ENCODE measurements at regions not wholly inside any gene's neighbourhood (a gene's known extent, or its start where the extent isn't known, plus 50 kb on each side); places are given as distances from the start of the nearest gene placed in this dataset.

- H3K9me3 Mint-ChIP-seq, result no peaks in the 10 kb centered on the region
These were observed 376.3 kb upstream of the ARHGEF26 start for GRCh38 chr3:153744889-153745288.

GRCh38 chr3:153746211-153746610 is 375.0 kb upstream of the ARHGEF26 start:
- Mint-ChIP-seq H3K9me3 (no peaks in the 10 kb centered on the region), H3K4me3 (no peak overlapping the region), H3K4me1 (ENCODE audit: low read depth in 2 of 2) (no peaks in the 10 kb centered on the region), H3K27me3 (peaks cover 0 to 9% of the 10 kb centered on the region in 2 donors), H3K27ac (no peak overlapping the region), H3K36me3 (ENCODE audit: insufficient read depth) (no peaks in the 10 kb centered on the region)
- ATAC-seq (replicated peaks) (no peak), DNase-seq (no peak)

More at GRCh38 chr3:153744889-153745288, 376.3 kb upstream of the ARHGEF26 start:
- Mint-ChIP-seq H3K27ac (no peak overlapping the region), H3K27me3 (peaks cover 3 to 14% of the 10 kb centered on the region in 2 donors), H3K36me3 (ENCODE audit: insufficient read depth) (no peaks in the 10 kb centered on the region), H3K4me3 (no peak overlapping the region), H3K4me1 (ENCODE audit: low read depth in 2 of 2) (no peaks in the 10 kb centered on the region)
- ATAC-seq (replicated peaks) (no peak), DNase-seq (no peak)

DNA sequence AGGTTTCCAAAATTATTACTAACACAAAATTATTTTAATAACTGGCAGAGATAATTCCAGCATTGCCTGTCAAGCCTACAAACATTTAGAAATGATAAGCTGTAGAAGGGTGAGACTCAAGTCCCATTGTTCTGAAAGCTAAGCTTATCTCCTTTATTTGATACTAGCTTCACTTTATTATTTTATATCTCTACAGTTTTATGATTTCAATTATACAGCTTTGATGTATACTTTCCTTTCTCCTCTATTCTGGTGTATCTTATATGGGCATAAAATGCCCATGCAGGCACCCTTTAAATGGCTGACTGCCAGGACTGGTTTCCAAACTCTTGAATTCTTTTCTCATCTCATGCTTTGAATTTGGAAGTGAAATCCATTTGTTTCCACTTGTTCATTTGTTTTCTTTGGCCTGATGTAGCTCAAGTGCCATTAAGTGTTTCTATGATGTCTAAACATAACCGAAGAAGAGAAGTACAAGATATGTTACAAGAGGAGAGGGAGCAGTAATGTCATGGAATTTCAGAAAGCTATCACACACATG is 372.1 kb upstream of the ARHGEF26 start:
- Mint-ChIP-seq H3K4me1 (ENCODE audit: low read depth in 2 of 2) (no peaks in the 10 kb centered on the region), H3K27me3 (no peaks in the 10 kb centered on the region), H3K9me3 (no peaks in the 10 kb centered on the region), H3K27ac (no peak overlapping the region), H3K36me3 (ENCODE audit: insufficient read depth) (no peaks in the 10 kb centered on the region), H3K4me3 (no peak overlapping the region)
- no peak for DNase-seq
- ATAC-seq (replicated peaks), result no peak

DNA sequence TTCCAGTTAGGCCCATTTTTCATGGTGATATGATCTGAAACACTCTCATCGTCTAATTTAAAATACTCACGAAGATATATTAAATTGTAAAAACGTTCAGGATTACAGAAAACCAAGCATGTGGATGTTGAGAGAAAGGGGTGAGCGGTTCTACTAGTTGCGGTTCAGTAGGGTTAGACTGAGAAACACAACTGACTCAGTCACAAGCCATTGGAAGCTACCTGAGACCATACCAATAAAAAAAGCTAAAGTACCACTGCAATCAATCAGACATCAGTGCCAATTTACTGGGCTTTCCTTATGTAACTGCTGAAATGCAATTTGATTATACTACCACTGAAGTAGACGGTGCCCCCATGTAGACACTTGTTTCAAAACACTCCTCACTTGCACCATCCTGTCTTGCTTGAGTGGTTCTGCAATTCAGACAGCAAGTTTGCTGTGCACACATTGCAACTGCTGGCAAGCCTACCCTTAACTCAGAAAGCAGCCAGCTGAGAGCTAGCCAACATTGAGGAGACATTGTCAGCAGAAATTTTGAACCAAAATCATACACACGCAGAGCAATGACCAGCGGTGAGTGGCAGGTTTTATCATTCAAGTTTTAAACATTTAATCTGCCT is 368.7 kb upstream of the ARHGEF26 start:
- H3K27ac Mint-ChIP-seq, result no peak overlapping the region
- DNase-seq (no peak), ATAC-seq (replicated peaks) (no peak)
- H3K9me3 Mint-ChIP-seq, result no peaks in the 10 kb centered on the region
- H3K36me3 Mint-ChIP-seq (ENCODE audit: insufficient read depth), result no peaks in the 10 kb centered on the region
- no peaks in the 10 kb centered on the region for H3K27me3 Mint-ChIP-seq
- H3K4me3 Mint-ChIP-seq, result no peak overlapping the region
- no peaks in the 10 kb centered on the region for H3K4me1 Mint-ChIP-seq (ENCODE audit: low read depth in 2 of 2)

GRCh38 chr3:153753035-153753434 is 368.2 kb upstream of the ARHGEF26 start:
- Mint-ChIP-seq H3K36me3 (ENCODE audit: insufficient read depth) (no peaks in the 10 kb centered on the region), H3K4me3 (no peak overlapping the region), H3K4me1 (ENCODE audit: low read depth in 2 of 2) (no peaks in the 10 kb centered on the region), H3K9me3 (no peaks in the 10 kb centered on the region), H3K27ac (no peak overlapping the region), H3K27me3 (no peaks in the 10 kb centered on the region)
- DNase-seq (no peak), ATAC-seq (replicated peaks) (no peak)

DNA sequence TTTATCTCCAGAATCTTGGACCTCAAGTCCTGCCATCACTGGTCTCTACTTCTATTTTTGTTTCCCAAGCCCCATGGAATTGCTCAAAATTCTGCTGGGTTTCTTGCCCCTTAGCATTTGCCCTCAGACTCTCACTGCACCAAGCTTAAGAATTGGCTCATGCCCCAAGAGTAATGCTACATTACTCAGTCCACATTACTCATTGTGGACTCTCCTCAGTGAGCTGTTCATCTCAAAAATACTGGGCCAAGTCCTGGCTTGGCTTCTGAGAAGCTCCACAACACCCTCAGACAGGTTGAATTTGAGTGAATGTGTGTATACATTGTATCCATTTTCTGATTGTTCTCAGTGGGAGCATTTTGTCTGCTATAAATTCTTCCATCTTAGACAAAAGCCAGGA is 364.4 kb upstream of the ARHGEF26 start:
- H3K27ac Mint-ChIP-seq, result no peak overlapping the region
- H3K4me1 Mint-ChIP-seq (ENCODE audit: low read depth in 2 of 2), result no peaks in the 10 kb centered on the region
- no peak overlapping the region for H3K4me3 Mint-ChIP-seq
- DNase-seq (no peak), ATAC-seq (replicated peaks) (no peak)
- no peaks in the 10 kb centered on the region for H3K27me3 Mint-ChIP-seq
- no peaks in the 10 kb centered on the region for H3K9me3 Mint-ChIP-seq
- peaks cover 4% of the 10 kb centered on the region for H3K36me3 Mint-ChIP-seq (ENCODE audit: insufficient read depth)

DNA sequence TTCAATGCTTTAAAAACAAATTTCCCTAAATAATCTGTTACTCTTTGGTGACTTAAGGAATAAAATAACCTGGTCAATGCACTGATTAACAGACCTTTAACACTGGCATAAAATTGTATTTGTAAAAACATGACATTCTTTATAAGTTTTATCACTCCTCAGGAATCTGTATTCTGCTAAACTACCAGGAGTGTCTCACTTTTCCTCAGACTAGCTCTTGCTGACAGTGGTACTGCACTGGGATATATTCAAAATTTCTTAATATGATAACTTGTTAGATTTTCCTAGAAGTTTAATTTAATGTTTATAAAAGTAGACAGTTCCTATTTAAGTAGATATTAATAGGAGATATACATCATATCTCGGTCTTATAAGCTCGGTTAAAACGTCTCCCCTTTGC is 363.4 kb upstream of the ARHGEF26 start:
- no peaks in the 10 kb centered on the region for H3K27me3 Mint-ChIP-seq
- ATAC-seq (replicated peaks), result no peak
- no peak overlapping the region for H3K27ac Mint-ChIP-seq
- DNase-seq, result no peak
- no peaks in the 10 kb centered on the region for H3K4me1 Mint-ChIP-seq (ENCODE audit: low read depth in 2 of 2)
- peaks cover 4% of the 10 kb centered on the region for H3K36me3 Mint-ChIP-seq (ENCODE audit: insufficient read depth)
- no peak overlapping the region for H3K4me3 Mint-ChIP-seq
- H3K9me3 Mint-ChIP-seq, result no peaks in the 10 kb centered on the region

- Mint-ChIP-seq H3K4me3 (no peak overlapping the region), H3K36me3 (ENCODE audit: insufficient read depth) (peaks cover 4% of the 10 kb centered on the region)
- no peak for DNase-seq
These were observed 360.2 kb upstream of the ARHGEF26 start for GRCh38 chr3:153760948-153761347.

DNA sequence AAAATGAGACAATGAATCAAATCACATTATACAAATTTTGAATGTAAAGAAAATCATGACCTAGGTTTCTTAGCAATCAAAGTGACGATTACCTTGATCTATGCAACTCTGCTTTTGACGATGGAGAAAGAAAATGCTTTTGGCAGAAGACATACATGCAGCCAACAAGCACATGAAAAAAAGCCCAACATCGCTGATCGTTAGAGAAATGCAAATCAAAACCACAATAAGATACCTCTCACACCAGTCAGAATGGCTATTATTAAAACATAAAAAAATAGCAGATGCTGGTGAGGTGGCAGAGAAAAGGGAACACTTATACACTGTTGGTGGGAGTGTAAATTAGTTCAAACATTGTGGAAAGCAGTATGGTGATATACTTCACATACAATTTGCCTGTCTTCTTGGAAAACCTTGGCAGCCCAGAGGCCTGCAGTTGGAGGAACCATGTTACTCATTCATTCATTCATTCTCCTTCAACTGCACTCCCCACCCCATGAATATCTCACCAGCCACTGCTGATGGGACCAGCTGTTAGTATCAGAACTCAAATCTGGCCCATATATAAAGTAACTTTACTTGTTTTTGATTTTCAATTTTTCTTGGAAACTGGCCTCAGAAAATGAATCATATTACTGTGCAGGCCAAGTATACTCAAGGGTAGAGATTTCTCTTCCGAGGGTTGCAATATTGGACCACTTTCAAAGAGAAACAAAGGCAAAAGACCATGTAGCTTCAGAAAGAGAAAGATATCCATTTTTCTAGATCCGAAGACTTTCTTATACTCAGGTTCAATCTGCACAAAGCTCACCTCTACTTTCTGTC is 358.6 kb upstream of the ARHGEF26 start:
- no peaks in the 10 kb centered on the region for H3K27me3 Mint-ChIP-seq
- no peak overlapping the region for H3K27ac Mint-ChIP-seq
- H3K4me3 Mint-ChIP-seq, result no peak overlapping the region

More at GRCh38 chr3:153760948-153761347, 360.2 kb upstream of the ARHGEF26 start:
- ATAC-seq (replicated peaks), result no peak
- H3K27ac Mint-ChIP-seq, result no peak overlapping the region
- H3K4me1 Mint-ChIP-seq (ENCODE audit: low read depth in 2 of 2), result no peaks in the 10 kb centered on the region
- no peaks in the 10 kb centered on the region for H3K9me3 Mint-ChIP-seq
- H3K27me3 Mint-ChIP-seq, result no peaks in the 10 kb centered on the region

GRCh38 chr3:153767601-153768560 is 353.3 kb upstream of the ARHGEF26 start:
- Mint-ChIP-seq H3K27me3 (peaks cover 28 to 36% of the 10 kb centered on the region in 2 donors), H3K9me3 (no peaks in the 10 kb centered on the region), H3K27ac (no peak overlapping the region), H3K4me1 (ENCODE audit: low read depth in 2 of 2) (peaks cover 3 to 6% of the 10 kb centered on the region in 2 donors), H3K36me3 (ENCODE audit: insufficient read depth) (no peaks in the 10 kb centered on the region), H3K4me3 (no peak overlapping the region)
- ATAC-seq (replicated peaks) (no peak), DNase-seq (no peak)

More for the DNA sequence above, 358.6 kb upstream of the ARHGEF26 start:
- no peaks in the 10 kb centered on the region for H3K4me1 Mint-ChIP-seq (ENCODE audit: low read depth in 2 of 2)
- DNase-seq (no peak), ATAC-seq (replicated peaks) (no peak)
- peaks cover 4% of the 10 kb centered on the region for H3K36me3 Mint-ChIP-seq (ENCODE audit: insufficient read depth)
- no peaks in the 10 kb centered on the region for H3K9me3 Mint-ChIP-seq

GRCh38 chr3:153768561-153769469 is 352.4 kb upstream of the ARHGEF26 start:
- Mint-ChIP-seq H3K36me3 (ENCODE audit: insufficient read depth) (no peaks in the 10 kb centered on the region), H3K4me3 (no peak overlapping the region), H3K9me3 (no peaks in the 10 kb centered on the region), H3K27ac (no peak overlapping the region), H3K4me1 (ENCODE audit: low read depth in 2 of 2) (peaks cover 3 to 6% of the 10 kb centered on the region in 2 donors), H3K27me3 (peaks cover 31 to 38% of the 10 kb centered on the region in 2 donors)
- DNase-seq (peak; percentile 32 to 52 (median 51)), ATAC-seq (replicated peaks) (peak; percentile 98)

DNA sequence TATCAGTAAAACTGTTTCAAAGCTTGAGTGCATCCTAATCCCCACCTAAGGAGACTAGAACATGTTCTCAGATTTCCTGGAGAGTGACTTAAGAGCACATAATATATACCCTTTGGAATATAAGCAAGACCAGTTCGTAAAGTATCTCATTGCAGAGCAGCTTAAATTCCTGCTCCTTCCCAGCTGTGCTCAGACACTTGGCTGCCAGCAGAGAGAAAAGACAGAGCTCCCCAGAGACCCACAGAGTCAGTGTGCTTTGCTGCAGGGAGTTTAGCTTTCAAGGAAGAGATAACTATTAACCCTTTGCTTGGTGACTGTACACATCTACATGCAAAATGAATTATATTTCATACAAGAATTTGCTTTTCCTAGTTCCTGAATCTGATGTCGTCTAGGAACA is 338.1 kb upstream of the ARHGEF26 start:
- Mint-ChIP-seq H3K4me1 (ENCODE audit: low read depth in 2 of 2) (no peaks in the 10 kb centered on the region), H3K9me3 (no peaks in the 10 kb centered on the region), H3K27me3 (peaks cover 10 to 13% of the 10 kb centered on the region in 2 donors), H3K27ac (no peak overlapping the region), H3K4me3 (no peak overlapping the region), H3K36me3 (ENCODE audit: insufficient read depth) (peaks cover 4% of the 10 kb centered on the region)
- no peak for ATAC-seq (replicated peaks)
- DNase-seq, result no peak

Measured in effector memory CD8-positive, alpha-beta T cell (primary cell).